Loucy (cell line): ENCODE measurements at regions not wholly inside any gene's neighbourhood (a gene's known extent, or its start where the extent isn't known, plus 50 kb on each side); places are given as distances from the start of the nearest gene placed in this dataset.

ENCODE experiments used
- H2AFZ ChIP-seq: fragments of 200-600 bp; sonication (generic); 2 replicates; pipeline ENCODE4 v1.6.0; 2016; ENCODE audit warnings: antibody characterized with exemption, mild to moderate bottlenecking, low read length, moderate library complexity
- H3F3A ChIP-seq: fragments of 200-600 bp; 2 replicates; pipeline ENCODE4 v1.6.0; 2016; ENCODE audit warnings: antibody characterized with exemption, low read depth, mild to moderate bottlenecking
- H3K27me3 ChIP-seq: fragments of 200-600 bp; sonication (generic); 2 replicates; pipeline ENCODE4 v1.6.1; 2014; ENCODE audit warnings: low read length, mild to moderate bottlenecking; ENCODE audit not compliant: insufficient read depth, poor library complexity, severe bottlenecking
- H3K36me3 ChIP-seq: fragments of 200-600 bp; sonication (generic); 2 replicates; pipeline ENCODE4 v1.6.1; 2016; ENCODE audit warnings: low read length; ENCODE audit not compliant: insufficient read depth
- H3K4me1 ChIP-seq: fragments of 200-600 bp; sonication (generic); 2 replicates; pipeline ENCODE4 v1.5.1; 2014; ENCODE audit warnings: low read length, mild to moderate bottlenecking; ENCODE audit not compliant: insufficient read depth, poor library complexity, severe bottlenecking
- H3K4me2 ChIP-seq: fragments of 200-600 bp; sonication (generic); 2 replicates; pipeline ENCODE4 v1.6.0; 2014; ENCODE audit warnings: antibody characterized with exemption, low read length, low read depth, mild to moderate bottlenecking; ENCODE audit not compliant: poor library complexity, severe bottlenecking
- H3K4me3 ChIP-seq: fragments of 200-600 bp; sonication (generic); 2 replicates; pipeline ENCODE4 v1.5.1; 2014; ENCODE audit warnings: low read length, mild to moderate bottlenecking, mixed read lengths; ENCODE audit not compliant: poor library complexity, severe bottlenecking
- H3K79me2 ChIP-seq: fragments of 200-600 bp; sonication (generic); 2 replicates; pipeline ENCODE4 v1.6.1; 2014; ENCODE audit warnings: low read length; ENCODE audit not compliant: insufficient read depth
- H3K9ac ChIP-seq: fragments of 200-600 bp; sonication (generic); 2 replicates; pipeline ENCODE4 v1.6.0; 2014; ENCODE audit warnings: mild to moderate bottlenecking, low read depth, low read length, moderate library complexity; ENCODE audit not compliant: poor library complexity, severe bottlenecking
- H3K9me2 ChIP-seq: fragments of 200-600 bp; sonication (generic); replicated peaks from 2 replicates; pipeline ENCODE4 v1.6.1; 2016; ENCODE audit warnings: low read depth, low read length, mixed read lengths
- H3K9me3 ChIP-seq: fragments of 200-600 bp; sonication (generic); 2 replicates; pipeline ENCODE4 v1.6.1; 2014; ENCODE audit warnings: mild to moderate bottlenecking, antibody characterized with exemption, low read length, low read depth; ENCODE audit not compliant: insufficient read depth
- H4K20me1 ChIP-seq: fragments of 200-600 bp; sonication (generic); 2 replicates; pipeline ENCODE4 v1.6.0; 2014; ENCODE audit warnings: antibody characterized with exemption, low read length, mild to moderate bottlenecking; ENCODE audit not compliant: insufficient read depth, poor library complexity, severe bottlenecking
- CTCF ChIP-seq: fragments of 200-600 bp; sonication (generic); conservative IDR thresholded peaks from 2 replicates; pipeline ENCODE4 v1.5.1; 2014; ENCODE audit warnings: mild to moderate bottlenecking, antibody characterized with exemption, low read length
- EZH2phosphoT487 ChIP-seq: fragments of 200-600 bp; IDR thresholded peaks from 2 replicates; pipeline ENCODE4 v1.6.1; 2018; ENCODE audit warnings: antibody characterized with exemption, mild to moderate bottlenecking, moderate library complexity, borderline replicate concordance

- Histone ChIP-seq H3F3A (no peaks in the 10 kb centered on the region), H3K4me2 (no peak overlapping the region), H3K4me3 (no peak overlapping the region), H3K27me3 (no peaks in the 10 kb centered on the region), H3K4me1 (no peaks in the 10 kb centered on the region), H3K36me3 (no peaks in the 10 kb centered on the region), H3K9me3 (no peaks in the 10 kb centered on the region), H2AFZ (no peak overlapping the region), H4K20me1 (no peaks in the 10 kb centered on the region), H3K79me2 (no peaks in the 10 kb centered on the region), H3K9ac (no peak overlapping the region), H3K9me2 (no peaks in the 10 kb centered on the region)
- TF ChIP-seq EZH2phosphoT487 = no peak
- TF ChIP-seq CTCF = no peak
Measured at GRCh38 chr2:21258082-21258481, 134.3 kb downstream of the TDRD15 start.

- H3K36me3 ChIP-seq = no peaks in the 10 kb centered on the region
- no peaks in the 10 kb centered on the region for H3K27me3 ChIP-seq
- no peaks in the 10 kb centered on the region for H4K20me1 ChIP-seq
- H3K4me1 ChIP-seq = no peaks in the 10 kb centered on the region
- no peaks in the 10 kb centered on the region for H3F3A ChIP-seq
- no peaks in the 10 kb centered on the region for H3K9me3 ChIP-seq
- no peaks in the 10 kb centered on the region for H3K9me2 ChIP-seq
- H3K9ac ChIP-seq = no peak overlapping the region
- TF ChIP-seq CTCF (no peak), EZH2phosphoT487 (no peak)
- H3K79me2 ChIP-seq = no peaks in the 10 kb centered on the region
- H3K4me3 ChIP-seq = no peak overlapping the region
- no peak overlapping the region for H3K4me2 ChIP-seq
- no peak overlapping the region for H2AFZ ChIP-seq
Measured at GRCh38 chr2:21260311-21260710, 136.5 kb downstream of the TDRD15 start.

GRCh38 chr2:21261591-21261990 is 137.8 kb downstream of the TDRD15 start:
- H3K27me3 ChIP-seq = no peaks in the 10 kb centered on the region
- H3K9me3 ChIP-seq = no peaks in the 10 kb centered on the region
- no peak overlapping the region for H3K4me3 ChIP-seq
- H3K4me1 ChIP-seq = no peaks in the 10 kb centered on the region
- no peak for TF ChIP-seq EZH2phosphoT487
- TF ChIP-seq CTCF = no peak
- no peak overlapping the region for H2AFZ ChIP-seq
- H3K9ac ChIP-seq = no peak overlapping the region
- H3F3A ChIP-seq = no peaks in the 10 kb centered on the region
- H3K9me2 ChIP-seq = no peaks in the 10 kb centered on the region
- no peaks in the 10 kb centered on the region for H3K79me2 ChIP-seq
- H4K20me1 ChIP-seq = no peaks in the 10 kb centered on the region
- H3K36me3 ChIP-seq = no peaks in the 10 kb centered on the region
- H3K4me2 ChIP-seq = no peak overlapping the region
